ENCODE measurements at regions not wholly inside any gene's neighbourhood (a gene's known extent, or its start where the extent isn't known, plus 50 kb on each side); places are given as distances from the start of the nearest gene placed in this dataset.

- Histone ChIP-seq H3K27ac (ENCODE audit: low read depth, low read length) (no peak overlapping the region; the same call in 1 of the 2 replicates), H3K27me3 (ENCODE audit: insufficient read depth, low read length) (peaks cover 4% of the 10 kb centered on the region; the same call in 1 of the 2 replicates), H3K9ac (ENCODE audit: low read depth, low read length) (no peak overlapping the region), H3K4me1 (ENCODE audit: insufficient read depth, low read length) (peaks cover 15% of the 10 kb centered on the region), H3K4me3 (ENCODE audit: low read length) (no peak overlapping the region), H3K36me3 (ENCODE audit: insufficient read depth, low read length) (no peaks in the 10 kb centered on the region), H3K9me3 (ENCODE audit: insufficient read depth, low read depth, low read length) (peaks cover 25% of the 10 kb centered on the region)
- WGBS: 79% methylated on average over 11 of the region's 11 CpGs
Measured at GRCh38 chr1:217373761-217374701, 256.9 kb downstream of the GPATCH2 start.

GRCh38 chr1:217372049-217372970 is 258.6 kb downstream of the GPATCH2 start:
- Histone ChIP-seq H3K27ac (ENCODE audit: low read depth, low read length) (no peak overlapping the region), H3K36me3 (ENCODE audit: insufficient read depth, low read length) (no peaks in the 10 kb centered on the region), H3K9me3 (ENCODE audit: insufficient read depth, low read depth, low read length) (peaks cover 11% of the 10 kb centered on the region), H3K4me3 (ENCODE audit: low read length) (no peak overlapping the region), H3K9ac (ENCODE audit: low read depth, low read length) (no peak overlapping the region), H3K27me3 (ENCODE audit: insufficient read depth, low read length) (peaks cover 5% of the 10 kb centered on the region; the same call in 1 of the 2 replicates), H3K4me1 (ENCODE audit: insufficient read depth, low read length) (peaks cover 15% of the 10 kb centered on the region)
- WGBS: 87% methylated on average over 7 of the region's 7 CpGs

- Histone ChIP-seq H3K27me3 (ENCODE audit: insufficient read depth, low read length) (peaks cover 5% of the 10 kb centered on the region; the same call in 1 of the 2 replicates), H3K36me3 (ENCODE audit: insufficient read depth, low read length) (no peaks in the 10 kb centered on the region), H3K9ac (ENCODE audit: low read depth, low read length) (no peak overlapping the region), H3K27ac (ENCODE audit: low read depth, low read length) (no peak overlapping the region), H3K9me3 (ENCODE audit: insufficient read depth, low read depth, low read length) (peaks cover 9% of the 10 kb centered on the region), H3K4me3 (ENCODE audit: low read length) (no peak overlapping the region), H3K4me1 (ENCODE audit: insufficient read depth, low read length) (peaks cover 15% of the 10 kb centered on the region)
- 90% methylated on average over 10 of the region's 10 CpGs for WGBS
Measured at GRCh38 chr1:217370757-217371156, 260.1 kb downstream of the GPATCH2 start.

GRCh38 chr1:217369996-217370551 is 260.8 kb downstream of the GPATCH2 start:
- Histone ChIP-seq H3K4me1 (ENCODE audit: insufficient read depth, low read length) (peaks cover 15% of the 10 kb centered on the region), H3K4me3 (ENCODE audit: low read length) (no peak overlapping the region), H3K27ac (ENCODE audit: low read depth, low read length) (no peak overlapping the region), H3K36me3 (ENCODE audit: insufficient read depth, low read length) (no peaks in the 10 kb centered on the region), H3K9me3 (ENCODE audit: insufficient read depth, low read depth, low read length) (peaks cover 9% of the 10 kb centered on the region), H3K9ac (ENCODE audit: low read depth, low read length) (no peak overlapping the region), H3K27me3 (ENCODE audit: insufficient read depth, low read length) (peaks cover 5% of the 10 kb centered on the region; the same call in 1 of the 2 replicates)
- WGBS: 79% methylated on average over 9 of the region's 9 CpGs

GRCh38 chr1:217369271-217369981 is 261.5 kb downstream of the GPATCH2 start:
- peaks cover 9% of the 10 kb centered on the region for H3K9me3 ChIP-seq (ENCODE audit: insufficient read depth, low read depth, low read length)
- H3K36me3 ChIP-seq (ENCODE audit: insufficient read depth, low read length): no peaks in the 10 kb centered on the region
- 20% methylated on average over 6 of the region's 8 CpGs for WGBS
- H3K27me3 ChIP-seq (ENCODE audit: insufficient read depth, low read length): peaks cover 5% of the 10 kb centered on the region; the same call in 1 of the 2 replicates
- H3K27ac ChIP-seq (ENCODE audit: low read depth, low read length): no peak overlapping the region
- 0 out of 2 replicates have a peak overlapping the region, but pooled peaks have one; percentile 12 for H3K4me3 ChIP-seq (ENCODE audit: low read length)
- H3K4me1 ChIP-seq (ENCODE audit: insufficient read depth, low read length): peaks cover 12% of the 10 kb centered on the region
- no peak overlapping the region for H3K9ac ChIP-seq (ENCODE audit: low read depth, low read length)

- Histone ChIP-seq H3K36me3 (ENCODE audit: insufficient read depth, low read length) (no peaks in the 10 kb centered on the region), H3K27ac (ENCODE audit: low read depth, low read length) (no peak overlapping the region), H3K9ac (ENCODE audit: low read depth, low read length) (no peak overlapping the region), H3K4me1 (ENCODE audit: insufficient read depth, low read length) (peaks cover 1% of the 10 kb centered on the region), H3K27me3 (ENCODE audit: insufficient read depth, low read length) (peaks cover 3% of the 10 kb centered on the region; the same call in 1 of the 2 replicates), H3K4me3 (ENCODE audit: low read length) (no peak overlapping the region), H3K9me3 (ENCODE audit: insufficient read depth, low read depth, low read length) (no peaks in the 10 kb centered on the region)
- 91% methylated on average over 3 of the region's 3 CpGs for WGBS
Measured at GRCh38 chr1:217364220-217364619, 266.7 kb downstream of the GPATCH2 start.

GRCh38 chr1:217363319-217363718 is 267.6 kb downstream of the GPATCH2 start:
- H3K4me1 ChIP-seq (ENCODE audit: insufficient read depth, low read length): no peaks in the 10 kb centered on the region; the same call in 1 of the 2 replicates
- no peaks in the 10 kb centered on the region for H3K9me3 ChIP-seq (ENCODE audit: insufficient read depth, low read depth, low read length)
- 77% methylated on average over 4 of the region's 4 CpGs for WGBS
- no peak overlapping the region for H3K27ac ChIP-seq (ENCODE audit: low read depth, low read length)
- no peaks in the 10 kb centered on the region for H3K36me3 ChIP-seq (ENCODE audit: insufficient read depth, low read length)
- H3K4me3 ChIP-seq (ENCODE audit: low read length): no peak overlapping the region
- no peaks in the 10 kb centered on the region for H3K27me3 ChIP-seq (ENCODE audit: insufficient read depth, low read length)
- no peak overlapping the region for H3K9ac ChIP-seq (ENCODE audit: low read depth, low read length)

GRCh38 chr1:217360510-217360909 is 270.4 kb downstream of the GPATCH2 start:
- H3K4me3 ChIP-seq (ENCODE audit: low read length): no peak overlapping the region
- H3K4me1 ChIP-seq (ENCODE audit: insufficient read depth, low read length): no peaks in the 10 kb centered on the region; the same call in 1 of the 2 replicates
- H3K27ac ChIP-seq (ENCODE audit: low read depth, low read length): no peak overlapping the region
- no peaks in the 10 kb centered on the region for H3K9me3 ChIP-seq (ENCODE audit: insufficient read depth, low read depth, low read length)
- no peaks in the 10 kb centered on the region for H3K36me3 ChIP-seq (ENCODE audit: insufficient read depth, low read length)
- no peaks in the 10 kb centered on the region for H3K27me3 ChIP-seq (ENCODE audit: insufficient read depth, low read length)
- WGBS: 95% methylated on average over 4 of the region's 4 CpGs
- H3K9ac ChIP-seq (ENCODE audit: low read depth, low read length): no peak overlapping the region

GRCh38 chr1:217354895-217355294 is 276.0 kb downstream of the GPATCH2 start:
- Histone ChIP-seq H3K27ac (ENCODE audit: low read depth, low read length) (no peak overlapping the region), H3K36me3 (ENCODE audit: insufficient read depth, low read length) (no peaks in the 10 kb centered on the region), H3K4me3 (ENCODE audit: low read length) (no peak overlapping the region), H3K9ac (ENCODE audit: low read depth, low read length) (no peak overlapping the region), H3K9me3 (ENCODE audit: insufficient read depth, low read depth, low read length) (no peaks in the 10 kb centered on the region), H3K27me3 (ENCODE audit: insufficient read depth, low read length) (no peaks in the 10 kb centered on the region), H3K4me1 (ENCODE audit: insufficient read depth, low read length) (no peaks in the 10 kb centered on the region)
- 90% methylated on average over 3 of the region's 3 CpGs for WGBS

- Histone ChIP-seq H3K4me3 (ENCODE audit: low read length) (no peak overlapping the region), H3K27me3 (ENCODE audit: insufficient read depth, low read length) (no peaks in the 10 kb centered on the region), H3K9me3 (ENCODE audit: insufficient read depth, low read depth, low read length) (no peaks in the 10 kb centered on the region), H3K4me1 (ENCODE audit: insufficient read depth, low read length) (no peaks in the 10 kb centered on the region), H3K9ac (ENCODE audit: low read depth, low read length) (no peak overlapping the region), H3K27ac (ENCODE audit: low read depth, low read length) (no peak overlapping the region), H3K36me3 (ENCODE audit: insufficient read depth, low read length) (no peaks in the 10 kb centered on the region)
- WGBS: 92% methylated on average over 6 of the region's 7 CpGs
Measured at GRCh38 chr1:217348960-217349664, 281.8 kb downstream of the GPATCH2 start.
